Stimulated activated CD8-positive, alpha-beta memory T cell treated with anti-CD3 and anti-CD28 coated beads, Interleukin-15, amount 100 ng/mL, for 1 hour (primary cell): ENCODE measurements at regions not wholly inside any gene's neighbourhood (a gene's known extent, or its start where the extent isn't known, plus 50 kb on each side); places are given as distances from the start of the nearest gene placed in this dataset.
"Not testable (repeated sequence)": the region's sequence is repeated elsewhere in the genome, so short reads cannot be mapped to it uniquely, and the experiment has no call there.

Experiments used
- DNase-seq: peaks from one replicate; pipeline ENCODE4 v3.0.0-alpha.2; 2020; ENCODE audit warnings: low read depth

DNA sequence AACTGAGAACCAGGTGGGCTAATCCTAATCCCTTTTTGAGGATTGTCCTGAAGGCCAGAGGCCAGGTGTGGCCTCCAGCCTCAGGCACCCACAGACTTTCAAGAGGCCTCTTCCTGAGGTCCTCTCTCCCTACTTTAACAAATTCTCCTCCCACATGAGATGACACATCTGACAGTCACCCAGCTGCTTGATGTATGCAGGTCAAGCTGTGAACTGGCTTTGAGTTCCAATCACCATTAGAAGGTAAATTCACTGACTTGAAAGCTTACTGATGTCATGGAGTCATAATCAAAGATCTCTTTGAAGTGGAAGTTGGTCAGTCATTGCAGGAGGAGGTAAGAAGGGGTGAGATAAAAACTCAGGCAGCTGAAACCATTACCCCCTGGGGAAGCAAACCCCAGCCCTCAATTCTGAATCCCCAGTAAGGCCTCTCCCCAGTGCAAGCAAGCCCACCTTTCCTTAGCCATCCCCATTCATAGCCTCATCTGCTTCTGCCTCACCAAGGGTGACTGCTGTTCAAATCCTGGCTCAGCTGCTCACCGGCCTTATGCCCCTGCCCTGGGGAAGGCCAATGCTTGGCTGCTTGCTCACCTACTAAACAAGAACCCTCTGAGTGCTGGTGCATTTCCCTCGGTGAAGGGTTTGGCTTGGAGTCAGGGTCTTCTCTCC is 196.3 kb downstream of the BCL2L11 start:
- DNase-seq, result not testable (repeated sequence)

DNA sequence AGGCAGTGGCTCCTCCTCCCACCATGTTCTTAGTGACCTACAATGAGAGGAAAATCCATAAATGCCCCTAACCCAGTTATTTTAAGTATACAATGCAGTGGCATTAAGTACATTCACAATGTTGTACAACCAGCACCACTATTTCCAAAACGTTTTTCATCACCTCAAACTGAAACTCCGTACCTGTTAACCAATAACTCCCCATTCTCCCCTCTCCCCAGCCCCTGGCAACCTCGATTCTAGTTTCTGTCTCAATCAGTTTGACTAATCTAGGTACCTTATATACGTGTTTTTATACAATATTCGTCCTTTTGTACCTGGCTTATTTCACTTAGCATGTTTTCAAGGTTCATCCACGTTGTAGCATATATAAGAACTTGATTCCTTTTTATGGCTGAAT is 198.8 kb downstream of the BCL2L11 start:
- DNase-seq, result not testable (repeated sequence)

DNA sequence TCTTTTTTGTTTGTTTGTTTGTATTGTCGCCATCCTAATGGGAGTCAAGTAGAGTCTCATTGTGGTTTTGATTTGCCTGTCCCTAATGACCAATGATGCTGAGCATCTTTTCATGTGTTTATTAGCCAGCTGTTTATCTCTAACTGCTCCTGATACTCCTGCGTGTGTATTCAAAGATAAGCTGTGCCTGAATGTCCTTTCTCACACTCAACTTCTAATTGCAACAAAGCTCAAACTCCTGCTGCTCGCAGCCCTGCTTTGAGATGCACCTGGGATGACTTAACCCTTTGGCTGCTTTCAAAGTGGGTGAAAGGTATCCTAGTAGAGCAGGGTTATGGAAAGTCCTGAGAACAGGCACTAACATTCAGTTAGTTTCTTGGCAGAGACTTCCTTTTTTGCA is 199.6 kb downstream of the BCL2L11 start:
- DNase-seq, result not testable (repeated sequence)

DNA sequence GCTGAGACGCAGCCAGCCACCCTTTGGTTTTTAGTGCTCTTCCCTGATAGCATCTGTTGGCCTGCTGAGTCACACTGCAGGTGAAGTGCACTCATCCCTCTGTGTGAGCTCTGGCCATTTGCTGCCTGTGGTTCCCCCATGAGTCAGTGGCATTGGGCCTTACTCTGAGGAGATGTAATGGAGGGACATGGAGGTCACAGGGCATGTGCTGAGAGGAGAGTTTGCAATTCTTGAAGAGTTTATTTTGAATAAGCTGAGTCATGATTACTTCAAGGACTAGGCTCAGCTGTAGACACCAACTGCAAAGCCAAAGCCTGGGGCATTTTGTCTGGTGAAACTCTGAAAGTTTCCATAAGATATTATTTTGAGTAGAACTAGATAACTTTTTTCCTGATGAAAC is 200.3 kb downstream of the BCL2L11 start:
- not testable (repeated sequence) for DNase-seq

GRCh38 chr2:111323384-111323783 is 202.7 kb downstream of the BCL2L11 start:
- not testable (repeated sequence) for DNase-seq

GRCh38 chr2:111327726-111328125 is 207.0 kb downstream of the BCL2L11 start:
- not testable (repeated sequence) for DNase-seq

DNA sequence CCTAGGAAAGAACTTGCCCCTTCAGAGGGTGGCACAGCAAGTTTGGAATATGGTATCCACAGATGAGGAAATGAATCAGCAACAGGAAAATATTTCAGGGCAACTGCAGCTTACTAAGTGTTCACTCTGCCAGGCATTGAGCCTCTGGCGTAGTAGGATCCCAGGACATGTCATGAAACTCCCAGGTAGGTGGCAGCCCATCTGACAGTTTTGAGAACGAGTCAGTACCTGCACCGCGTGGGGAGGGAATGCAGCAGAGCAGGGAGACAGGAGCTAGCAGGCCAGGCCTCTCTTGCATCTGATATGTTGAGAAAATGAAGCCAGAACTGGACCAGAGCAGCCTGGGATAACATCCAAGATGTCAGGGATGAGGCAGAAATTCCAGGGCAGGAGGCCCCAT is 208.6 kb downstream of the BCL2L11 start:
- DNase-seq, result not testable (repeated sequence)

DNA sequence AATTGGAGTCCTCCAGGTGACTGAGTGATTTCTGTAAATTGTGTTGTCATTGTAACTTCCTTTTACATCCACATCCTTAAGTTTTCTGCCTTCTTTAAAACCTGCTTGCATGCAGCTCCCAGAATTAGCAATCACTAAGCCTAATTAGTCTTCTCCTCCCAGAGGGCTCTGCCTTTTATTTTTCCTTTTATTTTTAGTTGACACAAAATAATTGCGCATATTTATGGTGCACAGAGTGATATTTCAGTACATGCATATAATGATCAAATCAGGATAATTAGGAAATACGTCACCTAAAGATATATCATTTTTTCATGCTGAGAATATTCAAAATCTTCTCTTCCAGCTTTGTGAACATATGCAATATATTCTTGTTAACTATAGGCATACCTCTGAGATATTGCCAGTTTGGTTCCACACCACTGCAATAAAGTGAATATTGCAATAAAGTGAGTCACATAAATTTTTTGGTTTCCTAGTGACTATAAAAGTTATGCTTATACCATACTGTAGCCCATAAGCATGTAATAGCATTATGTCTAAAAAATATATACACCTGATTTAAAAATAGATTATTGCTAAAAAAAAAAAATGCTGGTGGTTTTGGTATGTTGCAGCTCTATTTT is 210.5 kb downstream of the BCL2L11 start:
- DNase-seq, result not testable (repeated sequence)

- DNase-seq, result not testable (repeated sequence)
Measured at GRCh38 chr2:111335220-111335907, 214.7 kb downstream of the BCL2L11 start.

- DNase-seq, result not testable (repeated sequence)
Measured at GRCh38 chr2:111338474-111338873, 217.8 kb downstream of the BCL2L11 start.

DNA sequence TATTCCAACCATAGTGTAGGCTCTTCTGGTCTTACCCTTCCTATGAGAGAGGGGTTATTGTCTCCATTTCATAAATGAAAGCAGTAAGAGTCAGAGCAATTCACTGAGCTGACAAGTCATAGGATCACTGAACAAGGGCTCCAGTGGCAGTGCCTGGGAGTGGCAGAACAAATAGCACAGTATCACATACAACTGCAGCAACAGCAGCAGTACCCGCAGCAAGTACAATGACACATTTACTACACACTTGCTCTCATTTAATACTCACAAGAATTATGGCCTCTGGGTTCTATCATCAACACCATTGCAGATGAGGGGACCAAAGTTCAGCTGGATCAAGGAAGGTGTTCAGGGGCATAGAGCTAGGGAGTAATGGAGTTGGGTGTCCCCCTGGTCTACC is 218.8 kb downstream of the BCL2L11 start:
- not testable (repeated sequence) for DNase-seq

GRCh38 chr2:111344590-111344989 is 223.9 kb downstream of the BCL2L11 start:
- not testable (repeated sequence) for DNase-seq

- DNase-seq, result not testable (repeated sequence)
Measured at GRCh38 chr2:111345439-111345838, 224.7 kb downstream of the BCL2L11 start.

DNA sequence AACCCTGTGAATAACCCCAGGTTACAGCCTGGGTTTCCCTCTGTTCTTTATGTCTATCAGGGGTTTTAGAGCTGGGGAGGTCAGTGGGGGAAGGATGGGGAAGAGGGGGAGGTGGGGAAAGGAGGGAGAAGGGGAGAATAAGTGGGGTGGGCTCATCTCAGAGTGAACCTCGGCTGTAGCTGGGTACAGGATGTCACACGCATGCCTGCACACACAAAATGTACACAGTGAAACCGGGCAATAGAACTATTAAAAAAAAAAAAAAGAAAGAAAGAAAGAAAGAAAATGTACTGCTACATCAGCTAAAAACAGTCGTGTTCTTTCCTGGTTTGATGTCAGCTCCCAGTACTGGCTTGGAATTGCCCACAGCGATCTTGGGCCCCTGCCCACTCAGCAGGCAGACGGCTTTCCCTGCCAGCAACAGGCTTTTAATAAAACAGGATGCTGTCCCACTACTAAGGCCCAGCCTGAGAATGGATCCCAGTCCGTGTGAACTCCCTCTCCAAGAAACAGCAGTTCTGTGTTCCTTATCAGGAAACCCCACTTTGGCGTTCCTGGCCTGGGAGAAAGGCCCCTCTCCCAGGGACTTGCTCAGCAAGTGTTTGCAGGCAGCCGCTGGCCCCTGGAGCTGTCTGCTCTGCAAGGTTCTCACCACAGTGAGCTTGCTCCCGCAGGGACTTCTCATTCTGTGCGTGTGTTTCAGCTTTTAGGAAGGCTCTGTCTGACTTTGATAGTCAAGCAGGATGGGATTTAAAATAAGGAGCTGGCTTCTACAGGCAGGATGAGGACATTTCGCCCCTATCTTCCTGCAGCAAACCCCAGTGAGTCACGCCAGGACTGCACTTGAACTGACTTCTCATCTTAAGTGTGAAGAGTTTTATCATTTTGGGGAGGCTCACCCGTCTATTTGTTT is 225.6 kb downstream of the BCL2L11 start:
- DNase-seq, result not testable (repeated sequence)

GRCh38 chr2:111347695-111348094 is 227.0 kb downstream of the BCL2L11 start:
- DNase-seq, result not testable (repeated sequence)

GRCh38 chr2:111348316-111348715 is 227.6 kb downstream of the BCL2L11 start:
- DNase-seq, result not testable (repeated sequence)

GRCh38 chr2:111355022-111355817 is 234.5 kb downstream of the BCL2L11 start:
- DNase-seq, result not testable (repeated sequence)

- not testable (repeated sequence) for DNase-seq
Measured at GRCh38 chr2:111355823-111356511, 235.3 kb downstream of the BCL2L11 start.

DNA sequence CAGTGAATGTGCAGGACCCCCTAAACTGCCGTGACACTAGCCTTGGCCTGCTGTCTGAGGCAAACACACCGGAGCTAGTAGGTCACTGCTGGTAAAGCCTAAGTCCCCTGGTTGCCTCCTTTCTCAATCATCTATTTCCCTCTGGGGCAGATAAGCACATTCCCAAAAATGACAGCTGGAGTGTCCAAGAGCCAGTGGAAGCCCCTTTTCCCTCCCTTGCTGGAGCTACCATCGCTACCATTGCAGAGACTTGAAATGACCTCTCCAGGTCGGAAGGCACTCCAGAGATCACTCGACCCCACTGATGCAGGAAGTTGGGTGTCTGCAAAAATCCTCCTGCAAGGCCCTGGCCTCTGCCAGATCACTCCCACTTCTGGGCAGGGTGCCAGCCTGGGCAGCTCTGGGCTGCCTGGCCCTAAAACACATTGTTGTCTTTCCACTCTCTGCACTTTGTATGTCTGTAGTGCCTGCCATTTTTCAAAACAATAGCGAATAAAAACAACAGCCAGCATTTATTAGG is 235.9 kb downstream of the BCL2L11 start:
- not testable (repeated sequence) for DNase-seq

GRCh38 chr2:111365986-111366640 is 245.4 kb downstream of the BCL2L11 start:
- DNase-seq, result not testable (repeated sequence)
